ENCODE measurements at regions not wholly inside any gene's neighbourhood (a gene's known extent, or its start where the extent isn't known, plus 50 kb on each side); places are given as distances from the start of the nearest gene placed in this dataset.

DNA sequence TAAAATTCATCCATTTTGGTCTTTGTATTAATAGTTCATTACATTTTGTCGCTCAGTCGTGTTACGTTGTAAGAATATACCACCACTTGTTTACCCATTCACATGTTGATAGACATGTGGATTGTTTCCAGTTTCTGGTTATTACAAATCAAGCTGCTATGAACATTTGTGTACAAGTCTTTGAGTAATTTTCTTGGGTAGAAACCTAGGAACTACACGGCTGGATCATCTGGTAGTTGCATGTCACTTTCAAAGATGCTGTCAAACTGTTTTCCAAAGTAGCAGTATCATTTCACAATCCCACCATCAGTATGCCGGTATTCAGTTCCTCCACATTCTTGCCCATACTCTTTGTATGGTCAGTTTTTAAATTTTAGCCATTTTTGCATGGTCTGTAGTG, 98.0 kb downstream of the GASK1B start:
- Histone ChIP-seq H3K9ac (ENCODE audit: low read length) (no peak overlapping the region), H3F3A (ENCODE audit: low read length, unreplicated experiment) (no peaks in the 10 kb centered on the region), H3K4me3 (ENCODE audit: low read length) (no peak overlapping the region), H3K9me2 (replicated peaks; ENCODE audit: low read length) (no peaks in the 10 kb centered on the region), H3K4me2 (ENCODE audit: low read length) (no peak overlapping the region), H3K9me3 (ENCODE audit: low read length) (no peaks in the 10 kb centered on the region), H3K4me1 (ENCODE audit: insufficient read depth, low read length) (no peaks in the 10 kb centered on the region), H3K36me3 (ENCODE audit: low read depth, low read length) (no peaks in the 10 kb centered on the region), H2AFZ (ENCODE audit: low read length) (no peak overlapping the region), H3K27ac (ENCODE audit: low read length) (no peak overlapping the region), H3K27me3 (ENCODE audit: low read length) (no peaks in the 10 kb centered on the region), H3K79me2 (ENCODE audit: low read length) (no peaks in the 10 kb centered on the region), H4K20me1 (ENCODE audit: low read length) (no peaks in the 10 kb centered on the region)
- POLR2A ChIA-PET (ENCODE audit: unreplicated experiment) = no interaction called here
- DNase-seq = no peak
- intact Hi-C loops (cut with micrococcal nuclease) = no loop called here
- ATAC-seq = no peak
- CTCF ChIA-PET = no interaction called here
- TF ChIP-seq EZH2 (IDR thresholded peaks at IDR 0.05; ENCODE audit: low read length, unreplicated experiment) = no peak
- no peak for TF ChIP-seq EZH2phosphoT487 (IDR thresholded peaks at IDR 0.05; ENCODE audit: borderline replicate concordance, low read length)
- TF ChIP-seq, protein P1, sequence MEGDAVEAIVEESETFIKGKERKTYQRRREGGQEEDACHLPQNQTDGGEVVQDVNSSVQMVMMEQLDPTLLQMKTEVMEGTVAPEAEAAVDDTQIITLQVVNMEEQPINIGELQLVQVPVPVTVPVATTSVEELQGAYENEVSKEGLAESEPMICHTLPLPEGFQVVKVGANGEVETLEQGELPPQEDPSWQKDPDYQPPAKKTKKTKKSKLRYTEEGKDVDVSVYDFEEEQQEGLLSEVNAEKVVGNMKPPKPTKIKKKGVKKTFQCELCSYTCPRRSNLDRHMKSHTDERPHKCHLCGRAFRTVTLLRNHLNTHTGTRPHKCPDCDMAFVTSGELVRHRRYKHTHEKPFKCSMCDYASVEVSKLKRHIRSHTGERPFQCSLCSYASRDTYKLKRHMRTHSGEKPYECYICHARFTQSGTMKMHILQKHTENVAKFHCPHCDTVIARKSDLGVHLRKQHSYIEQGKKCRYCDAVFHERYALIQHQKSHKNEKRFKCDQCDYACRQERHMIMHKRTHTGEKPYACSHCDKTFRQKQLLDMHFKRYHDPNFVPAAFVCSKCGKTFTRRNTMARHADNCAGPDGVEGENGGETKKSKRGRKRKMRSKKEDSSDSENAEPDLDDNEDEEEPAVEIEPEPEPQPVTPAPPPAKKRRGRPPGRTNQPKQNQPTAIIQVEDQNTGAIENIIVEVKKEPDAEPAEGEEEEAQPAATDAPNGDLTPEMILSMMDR (conservative IDR thresholded peaks at IDR 0.05; ENCODE audit: low read depth, low read length) = no peak
- no TSS peak for BruUV-seq (replicated peaks)

DNA sequence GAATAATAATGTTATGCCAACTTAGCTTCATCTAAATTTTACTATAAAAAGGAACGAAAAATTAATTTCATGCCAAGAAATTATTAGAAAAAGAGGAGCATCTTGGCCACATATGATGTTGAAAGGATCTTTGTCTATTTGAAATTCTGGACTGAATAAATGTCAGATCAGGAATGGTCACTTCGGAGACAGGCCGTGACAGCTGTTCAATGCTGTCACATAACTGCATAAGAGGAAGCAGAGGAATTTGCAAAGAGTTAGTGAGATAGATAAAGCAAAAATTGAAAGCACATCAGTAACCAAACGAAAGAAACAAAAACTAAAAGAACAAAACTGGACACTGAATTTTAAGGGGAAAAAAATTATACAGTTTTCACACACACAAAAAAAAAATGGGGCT, 100.9 kb downstream of the GASK1B start:
- Histone ChIP-seq H3K79me2 (ENCODE audit: low read length) (no peaks in the 10 kb centered on the region), H3K27ac (ENCODE audit: low read length) (no peak overlapping the region), H3K9me3 (ENCODE audit: low read length) (no peaks in the 10 kb centered on the region), H3K4me2 (ENCODE audit: low read length) (no peak overlapping the region), H3K36me3 (ENCODE audit: low read depth, low read length) (no peaks in the 10 kb centered on the region), H3K9me2 (replicated peaks; ENCODE audit: low read length) (no peaks in the 10 kb centered on the region), H2AFZ (ENCODE audit: low read length) (no peak overlapping the region), H3K27me3 (ENCODE audit: low read length) (no peaks in the 10 kb centered on the region), H3K4me1 (ENCODE audit: insufficient read depth, low read length) (no peaks in the 10 kb centered on the region), H3F3A (ENCODE audit: low read length, unreplicated experiment) (no peaks in the 10 kb centered on the region), H4K20me1 (ENCODE audit: low read length) (no peaks in the 10 kb centered on the region), H3K9ac (ENCODE audit: low read length) (no peak overlapping the region), H3K4me3 (ENCODE audit: low read length) (no peak overlapping the region)
- ATAC-seq (no peak), DNase-seq (no peak)
- TF ChIP-seq, protein P1 (conservative IDR thresholded peaks at IDR 0.05; ENCODE audit: low read depth, low read length) = no peak
- TF ChIP-seq EZH2 (IDR thresholded peaks at IDR 0.05; ENCODE audit: low read length, unreplicated experiment) (no peak), EZH2phosphoT487 (IDR thresholded peaks at IDR 0.05; ENCODE audit: borderline replicate concordance, low read length) (no peak)
- BruUV-seq (replicated peaks) = no TSS peak
- intact Hi-C loops (cut with micrococcal nuclease) = no loop called here
- CTCF ChIA-PET = no interaction called here
- POLR2A ChIA-PET (ENCODE audit: unreplicated experiment) = no interaction called here

DNA sequence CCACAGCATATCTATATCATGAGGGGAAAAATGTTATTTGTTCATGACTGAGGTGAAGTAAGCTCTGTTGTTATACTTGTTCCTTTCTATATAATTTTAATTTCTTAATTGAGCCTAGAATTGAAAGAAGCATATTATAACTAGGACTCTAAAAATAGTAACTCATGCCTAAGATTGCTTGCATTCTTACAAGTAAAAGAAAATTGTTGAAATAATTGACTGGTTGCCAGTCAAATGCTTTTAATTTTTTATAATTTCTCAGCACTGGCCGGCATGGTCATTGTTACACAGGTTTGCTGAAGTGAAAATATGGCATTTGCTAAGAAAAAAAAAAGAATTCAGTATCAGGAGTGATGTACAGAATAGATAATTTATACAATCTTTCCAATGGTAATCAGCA, 104.8 kb downstream of the GASK1B start:
- no TSS peak for BruUV-seq (replicated peaks)
- H3K4me3 ChIP-seq (ENCODE audit: low read length) = no peak overlapping the region
- no peaks in the 10 kb centered on the region for H3K9me3 ChIP-seq (ENCODE audit: low read length)
- H2AFZ ChIP-seq (ENCODE audit: low read length) = no peak overlapping the region
- H3F3A ChIP-seq (ENCODE audit: low read length, unreplicated experiment) = no peaks in the 10 kb centered on the region
- H3K4me2 ChIP-seq (ENCODE audit: low read length) = no peak overlapping the region
- no peak for ATAC-seq
- CTCF ChIA-PET = no interaction called here
- no peaks in the 10 kb centered on the region for H3K27me3 ChIP-seq (ENCODE audit: low read length)
- no peak for DNase-seq
- no peaks in the 10 kb centered on the region for H3K4me1 ChIP-seq (ENCODE audit: insufficient read depth, low read length)
- TF ChIP-seq EZH2 (IDR thresholded peaks at IDR 0.05; ENCODE audit: low read length, unreplicated experiment) = no peak
- TF ChIP-seq EZH2phosphoT487 (IDR thresholded peaks at IDR 0.05; ENCODE audit: borderline replicate concordance, low read length) = no peak
- TF ChIP-seq, protein P1 (conservative IDR thresholded peaks at IDR 0.05; ENCODE audit: low read depth, low read length) = no peak
- POLR2A ChIA-PET (ENCODE audit: unreplicated experiment) = no interaction called here
- no peak overlapping the region for H3K9ac ChIP-seq (ENCODE audit: low read length)
- no peaks in the 10 kb centered on the region for H3K36me3 ChIP-seq (ENCODE audit: low read depth, low read length)
- no peak overlapping the region for H3K27ac ChIP-seq (ENCODE audit: low read length)
- intact Hi-C loops (cut with micrococcal nuclease) = no loop called here
- no peaks in the 10 kb centered on the region for H3K9me2 ChIP-seq (replicated peaks; ENCODE audit: low read length)
- H3K79me2 ChIP-seq (ENCODE audit: low read length) = no peaks in the 10 kb centered on the region
- no peaks in the 10 kb centered on the region for H4K20me1 ChIP-seq (ENCODE audit: low read length)
